GM18868 (cell line): ENCODE measurements at regions not wholly inside any gene's neighbourhood (a gene's known extent, or its start where the extent isn't known, plus 50 kb on each side); places are given as distances from the start of the nearest gene placed in this dataset.

Experiments used
- ATAC-seq: cut with Tn5 transposase; IDR thresholded peaks from one replicate; pipeline ENCODE4 v1.9.1; 2021; ENCODE audit warnings: mild to moderate bottlenecking, moderate library complexity; ENCODE audit not compliant: unreplicated experiment

DNA sequence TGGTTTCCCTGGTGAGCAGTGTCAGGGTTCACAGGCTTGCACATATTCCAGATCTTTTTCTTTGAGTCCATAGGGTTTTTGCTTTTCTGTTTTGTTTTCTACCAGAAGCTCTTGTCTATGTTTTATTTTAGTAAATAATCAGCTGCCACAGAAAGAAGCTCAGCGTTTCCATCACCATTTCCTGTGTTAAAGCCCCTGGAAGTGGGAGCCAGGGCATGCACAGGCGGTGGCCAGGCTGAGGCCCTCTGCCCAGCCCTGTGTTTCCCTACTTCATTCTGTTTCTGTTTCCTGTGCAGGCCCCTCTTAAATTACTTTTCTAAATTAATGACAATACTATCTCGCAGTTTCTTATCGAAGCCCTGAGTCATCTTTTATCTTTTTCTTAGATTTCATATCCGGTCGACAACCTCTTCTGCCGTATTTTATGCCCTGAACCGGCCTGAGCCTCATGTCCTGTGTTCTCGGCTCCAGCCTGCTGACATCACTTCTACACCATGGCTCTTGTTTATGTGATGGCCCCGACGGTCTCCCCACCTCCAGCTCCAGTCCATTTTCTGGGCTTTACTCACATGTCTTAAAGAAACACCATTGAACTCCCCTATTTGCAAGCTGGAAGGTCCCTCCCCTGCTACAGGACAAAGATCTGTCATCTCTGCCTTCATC lies 442.2 kb downstream of the TCERG1L start:
- ATAC-seq: no peak

GRCh38 chr10:130871406-130871805 lies 440.1 kb downstream of the TCERG1L start:
- ATAC-seq: no peak

DNA sequence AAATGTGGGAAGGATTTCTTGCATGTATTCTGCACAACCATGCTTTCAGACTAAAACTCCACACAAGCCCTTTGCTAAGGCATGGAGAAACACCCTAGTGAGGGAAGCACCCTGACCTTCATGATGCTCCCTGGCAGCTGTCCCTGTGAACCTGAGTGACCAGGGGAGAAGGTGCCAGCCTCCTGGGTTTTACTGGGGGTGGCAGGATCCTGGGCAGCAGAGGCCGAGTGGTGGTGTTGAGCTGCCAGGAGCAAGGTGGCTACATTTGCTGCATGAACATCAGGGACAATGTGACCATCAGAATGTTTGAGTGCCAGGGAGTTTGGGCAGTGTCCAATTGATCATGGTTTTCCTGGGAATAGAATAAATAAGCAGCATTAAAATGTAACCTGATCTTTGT lies 437.9 kb downstream of the TCERG1L start:
- ATAC-seq: no peak

GRCh38 chr10:130875116-130875515 lies 436.4 kb downstream of the TCERG1L start:
- no peak for ATAC-seq

- ATAC-seq: no peak
These were observed 435.5 kb downstream of the TCERG1L start for GRCh38 chr10:130875897-130876472.

DNA sequence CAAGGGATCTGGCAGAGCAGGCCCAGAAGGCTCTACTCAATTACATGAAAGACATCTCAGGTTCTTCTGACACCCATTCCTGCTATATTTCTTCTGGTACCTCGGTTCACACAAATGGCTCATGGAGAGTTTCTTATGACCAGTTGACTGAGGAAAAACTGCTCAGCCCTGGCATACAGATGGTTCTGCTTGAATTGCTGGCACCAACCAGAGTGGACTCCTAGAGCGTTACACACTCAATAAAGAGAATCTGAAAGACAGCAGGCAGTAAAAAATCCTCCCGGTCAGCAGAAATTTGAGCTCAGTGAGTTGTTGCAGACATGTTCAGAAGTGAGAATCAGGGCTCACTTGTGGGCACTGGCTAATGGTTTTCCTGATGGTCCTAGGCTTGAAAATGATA lies 434.4 kb downstream of the TCERG1L start:
- ATAC-seq: no peak

GRCh38 chr10:130878131-130878530 lies 433.4 kb downstream of the TCERG1L start:
- ATAC-seq: no peak

DNA sequence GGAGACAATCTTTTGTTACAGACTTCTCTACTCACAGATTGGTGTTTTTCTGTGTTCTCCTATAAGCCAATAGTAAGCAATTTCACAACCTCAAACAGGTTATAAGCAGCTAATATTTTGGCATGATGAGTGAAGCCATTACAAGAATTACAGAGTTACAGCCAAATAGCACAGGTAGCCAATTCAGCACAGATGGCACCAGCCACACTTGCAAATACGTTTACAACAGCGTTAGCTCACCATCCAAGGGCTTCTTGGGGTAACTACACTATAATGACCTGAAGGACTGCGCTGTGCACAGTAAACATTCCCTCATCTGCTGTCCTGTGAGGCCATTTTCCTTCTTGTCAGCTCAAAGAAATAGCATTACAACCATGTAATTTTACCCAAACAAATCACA lies 428.6 kb downstream of the TCERG1L start:
- ATAC-seq: no peak

DNA sequence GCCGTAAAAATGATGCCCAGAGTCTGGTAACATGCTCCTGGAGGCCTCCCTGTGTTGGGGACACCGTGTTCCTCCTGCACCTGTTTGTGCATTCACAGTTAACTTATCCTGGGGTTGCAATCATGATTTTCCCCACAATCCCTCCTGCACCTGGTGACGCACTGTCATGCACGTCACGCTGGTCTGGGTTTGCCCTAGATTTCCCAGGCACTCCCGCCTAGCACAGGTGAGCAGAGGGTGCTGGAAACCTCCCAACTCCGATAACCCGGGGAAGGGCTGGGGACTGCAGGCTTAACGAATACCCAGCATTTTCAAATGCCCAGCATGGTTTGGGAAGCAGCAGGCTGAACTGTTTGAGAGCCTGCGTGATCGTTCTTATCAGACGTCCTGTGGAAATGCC lies 427.1 kb downstream of the TCERG1L start:
- no peak for ATAC-seq

DNA sequence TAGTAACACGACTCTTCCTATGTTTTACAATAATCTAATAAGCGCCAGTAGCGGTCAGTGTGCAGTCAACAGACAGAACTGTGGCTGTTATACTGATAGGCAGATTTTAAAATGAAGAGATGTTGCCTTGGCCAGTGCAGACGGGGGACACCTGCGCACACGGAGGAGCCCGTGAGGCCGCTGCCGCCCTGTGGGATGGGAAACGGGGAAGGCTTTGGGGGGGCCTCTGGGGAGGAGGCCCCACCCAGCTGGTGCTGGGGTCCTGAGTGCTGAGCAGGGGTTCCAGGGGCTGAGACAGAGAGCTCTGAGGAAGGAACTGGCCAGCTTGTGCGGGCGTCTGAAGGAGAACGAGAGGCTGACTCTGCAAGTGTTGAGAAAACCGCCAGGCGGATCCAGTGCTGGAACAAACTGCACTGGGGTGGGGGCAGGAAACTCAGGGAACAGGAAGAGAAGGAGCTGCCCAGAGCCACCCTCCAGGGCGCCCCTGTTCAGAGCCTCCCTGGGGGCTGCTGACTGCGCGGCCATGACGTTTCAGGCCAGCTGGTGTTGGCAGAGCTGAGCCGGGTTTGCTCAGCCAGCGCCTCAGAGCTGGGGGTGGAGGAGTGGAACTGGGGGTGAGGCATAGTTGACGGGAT lies 426.4 kb downstream of the TCERG1L start:
- ATAC-seq: no peak

- ATAC-seq: no peak
These were observed 424.4 kb downstream of the TCERG1L start for GRCh38 chr10:130887170-130887569.

- no peak for ATAC-seq
These were observed 423.0 kb downstream of the TCERG1L start for GRCh38 chr10:130888493-130888892.

GRCh38 chr10:130889240-130889639 lies 422.3 kb downstream of the TCERG1L start:
- ATAC-seq: no peak

DNA sequence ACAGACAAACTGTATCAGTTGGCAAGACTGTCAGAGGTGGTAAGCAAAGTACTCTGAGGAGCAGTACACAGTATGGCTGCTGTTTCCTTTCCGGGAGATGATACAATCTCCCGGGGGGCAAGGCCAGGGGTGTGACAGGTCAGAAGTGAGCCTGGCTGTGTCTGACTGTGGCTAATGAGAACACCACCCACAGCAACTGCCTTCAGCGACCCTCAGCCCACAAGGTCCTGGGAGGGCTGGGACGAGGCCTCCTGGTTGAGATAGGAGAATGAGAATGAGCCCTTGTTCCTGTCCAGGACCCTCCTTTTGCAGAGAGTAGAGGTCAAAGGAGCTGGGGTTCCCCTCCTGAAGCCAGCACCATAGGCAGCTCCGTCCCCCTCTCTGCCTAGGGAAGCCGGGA lies 421.7 kb downstream of the TCERG1L start:
- no peak for ATAC-seq

DNA sequence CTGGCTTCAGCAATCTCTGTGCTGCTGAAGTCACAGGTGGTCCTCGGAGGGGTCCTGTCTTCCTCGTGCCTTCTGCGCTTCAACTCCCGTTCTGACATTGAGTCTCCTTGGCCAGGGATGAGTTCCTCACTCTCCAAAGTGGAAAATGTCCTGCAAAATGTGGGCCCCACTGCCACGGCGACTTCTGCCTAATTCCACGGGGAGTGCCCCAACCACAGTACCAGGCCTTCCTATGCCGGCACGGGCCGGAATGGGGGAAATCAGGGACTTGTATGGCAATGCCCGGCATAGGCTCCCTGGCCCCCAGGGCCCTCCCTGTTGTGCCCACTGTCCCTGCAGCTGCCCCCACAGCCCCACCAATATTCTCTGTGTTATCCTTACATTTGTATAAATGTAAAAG lies 420.5 kb downstream of the TCERG1L start:
- no peak for ATAC-seq

DNA sequence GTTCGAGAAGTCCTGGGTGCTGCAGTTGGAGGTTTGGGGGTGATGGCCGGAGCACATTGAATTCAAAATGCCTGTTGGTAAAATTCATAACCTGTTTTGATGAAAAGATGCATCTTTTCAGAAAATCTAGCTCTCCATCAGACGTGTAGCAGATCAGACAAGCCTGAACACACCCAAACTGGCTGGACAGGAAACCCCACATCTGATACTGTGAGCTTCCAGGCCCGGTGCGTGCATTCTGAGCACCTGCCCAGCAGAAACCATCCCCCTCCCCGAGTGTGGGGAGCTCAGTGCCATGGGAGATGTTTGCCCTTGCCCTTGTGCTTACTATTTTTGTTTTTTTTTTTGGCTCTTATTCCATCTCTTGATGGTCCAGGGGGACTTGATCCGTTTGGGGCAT lies 417.1 kb downstream of the TCERG1L start:
- no peak for ATAC-seq

- ATAC-seq: no peak
These were observed 416.4 kb downstream of the TCERG1L start for GRCh38 chr10:130895161-130895560.

DNA sequence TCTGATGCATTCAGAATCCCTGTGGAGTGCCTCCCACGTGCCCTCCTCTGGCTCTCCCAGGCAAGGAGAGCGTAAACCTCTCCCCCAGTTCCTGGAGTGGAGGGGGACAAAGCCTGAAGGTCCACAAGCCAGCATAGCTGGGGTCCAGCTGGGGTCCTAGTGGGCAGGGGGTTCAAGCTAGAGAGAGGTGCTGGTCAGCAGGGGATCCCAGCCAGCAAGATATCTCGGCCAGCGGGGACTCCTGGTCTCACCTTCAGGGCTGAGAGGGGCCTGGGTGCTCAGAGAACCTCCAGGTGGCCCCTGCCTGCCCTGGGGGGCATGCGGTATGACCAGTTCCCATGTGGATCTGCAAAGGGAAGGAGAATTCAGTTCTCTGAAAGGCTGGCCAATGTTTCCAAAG lies 413.7 kb downstream of the TCERG1L start:
- no peak for ATAC-seq

- no peak for ATAC-seq
These were observed 413.1 kb downstream of the TCERG1L start for GRCh38 chr10:130898381-130898780.

DNA sequence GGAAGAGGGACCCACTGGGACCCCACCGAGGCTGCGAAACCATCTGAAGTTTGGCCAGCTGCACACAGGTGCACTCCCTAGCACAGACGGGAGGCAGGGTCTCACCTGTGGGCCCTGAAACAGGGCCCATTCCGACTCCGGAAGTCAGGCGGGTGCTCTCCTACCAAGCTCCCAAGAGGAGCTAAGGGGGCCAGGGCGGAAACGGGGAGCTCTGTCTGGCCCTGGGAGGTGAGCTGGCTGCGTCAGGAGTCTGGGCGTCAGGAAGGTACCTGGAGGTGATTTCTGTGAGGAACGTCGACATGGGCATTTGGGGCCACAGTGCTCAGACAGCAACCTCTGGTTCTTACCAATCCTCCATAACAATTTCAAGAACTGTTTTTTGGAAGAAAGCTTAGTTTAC lies 411.7 kb downstream of the TCERG1L start:
- ATAC-seq: no peak

- ATAC-seq: no peak
These were observed 410.9 kb downstream of the TCERG1L start for GRCh38 chr10:130900441-130901160.
